HepG2 (cell line): ENCODE measurements at regions not wholly inside any gene's neighbourhood (a gene's known extent, or its start where the extent isn't known, plus 50 kb on each side); places are given as distances from the start of the nearest gene placed in this dataset.

Experiments
- ATAC-seq: fragments of 200-7000 bp; cut with Tn5 transposase; 3 replicates; pipeline ENCODE4 v1.9.1; 2020; ENCODE audit warnings: mild to moderate bottlenecking, moderate library complexity
- BruUV-seq: library from RNA; stranded (reverse); fragments of 400-500 nt; replicated peaks from 2 replicates; lab custom pipeline; 2021; lab: Mats Ljungman, UMichigan
- CTCF ChIA-PET: fragments of 300-600 bp; formaldehyde crosslinking; extraction: SDS; loops from one replicate; lab custom pipeline; 2021; ENCODE audit warnings: low total read pairs, inconsistent platforms, low intra/inter-chr PET ratio; lab: Yijun Ruan, JAX
- POLR2A ChIA-PET: fragments of 350-600 bp; sonication (Branson Sonifier 250); formaldehyde crosslinking; loops from one replicate; lab custom pipeline; 2020; ENCODE audit warnings: antibody characterized with exemption, inconsistent platforms; lab: Yijun Ruan, JAX
- DNase-seq: peaks from one replicate; pipeline ENCODE4 v3.0.0-alpha.2; 2015; ENCODE audit warnings: low spot score
- FAIRE-seq: peaks from 3 replicates; lab custom pipeline; 2011; peaks lifted over from hg19 to GRCh38; lab: Jason Lieb, UNC
- H2AFZ ChIP-seq: one replicate; pipeline ENCODE4 v1.6.1; 2011; ENCODE audit warnings: low read length, inconsistent platforms
- H3K27ac ChIP-seq: fragments of 300-600 bp; 3 replicates; pipeline ENCODE4 v1.8.0; 2011; ENCODE audit warnings: mixed run types, mild to moderate bottlenecking, mixed read lengths, low read length, inconsistent platforms; ENCODE audit not compliant: insufficient read depth; ENCODE audit errors: extremely low read length
- H3K27me3 ChIP-seq, 2 experiments: fragments of 200-600 bp in 1 of 2; 2 replicates in 1 of 2; 3 replicates in 1 of 2; pipeline versions ENCODE4 v1.6.0 to v1.8.0; 2011; ENCODE audit warnings: low read length in 2 of 2, mild to moderate bottlenecking in 2 of 2, moderate library complexity in 2 of 2, inconsistent platforms in 1 of 2; ENCODE audit not compliant: insufficient read depth in 2 of 2, control insufficient read depth in 1 of 2
- H3K36me3 ChIP-seq, 2 experiments: fragments of 200-600 bp in 1 of 2; replicated peaks in 1 of 2; 2 replicates in 1 of 2; 3 replicates in 1 of 2; pipeline versions ENCODE4 v1.5.1 to v1.8.0; 2011; ENCODE audit warnings: low read length in 2 of 2, inconsistent platforms in 1 of 2; ENCODE audit not compliant: insufficient read depth in 2 of 2, control insufficient read depth in 1 of 2
- H3K4me1 ChIP-seq: 2 replicates; pipeline ENCODE4 v1.5.1; 2012; ENCODE audit warnings: low read length, inconsistent platforms; ENCODE audit not compliant: insufficient read depth
- H3K4me2 ChIP-seq: 2 replicates; pipeline ENCODE4 v1.6.0; 2011; ENCODE audit warnings: low read depth, low read length, inconsistent platforms
- H3K4me3 ChIP-seq, 3 experiments: fragments of 200-600 bp in 1 of 3; sonication (generic), shearing (Covaris generic) in 1 of 3; replicated peaks in 1 of 3; 2 replicates each; pipeline ENCODE4 v1.5.1; 2011 to 2016; ENCODE audit warnings: low read length in 3 of 3, inconsistent platforms in 2 of 3, low read depth in 2 of 3, mild to moderate bottlenecking in 2 of 3, control low read depth in 1 of 3, mixed read lengths in 1 of 3; ENCODE audit not compliant: insufficient read depth in 1 of 3
- H3K79me2 ChIP-seq: one replicate; pipeline ENCODE4 v1.6.1; 2011; ENCODE audit warnings: low read length, inconsistent platforms; ENCODE audit not compliant: insufficient read depth
- H3K9ac ChIP-seq: 2 replicates; pipeline ENCODE4 v1.6.0; 2011; ENCODE audit warnings: mild to moderate bottlenecking, low read depth, low read length, inconsistent platforms; ENCODE audit not compliant: insufficient read depth
- H3K9me3 ChIP-seq: 2 replicates; pipeline ENCODE4 v1.5.1; 2012; ENCODE audit warnings: mild to moderate bottlenecking, low read length
- H4K20me1 ChIP-seq: 2 replicates; pipeline ENCODE4 v1.6.0; 2011; ENCODE audit warnings: inconsistent platforms, mild to moderate bottlenecking, low read length, moderate library complexity; ENCODE audit not compliant: insufficient read depth
- AGO1 ChIP-seq: fragments of 200-400 bp; formaldehyde crosslinking; IDR thresholded peaks from 2 replicates; pipeline ENCODE4 v1.6.1; 2017; ENCODE audit warnings: mild to moderate bottlenecking, low read depth, low read length, moderate library complexity; ENCODE audit not compliant: poor library complexity, severe bottlenecking
- ATM ChIP-seq: fragments of 450-650 bp; IDR thresholded peaks from 2 replicates; pipeline ENCODE4 v1.7.1; 2017; ENCODE audit warnings: mild to moderate bottlenecking, borderline replicate concordance
- EED ChIP-seq: sonication (generic); formaldehyde crosslinking; IDR thresholded peaks from 2 replicates; pipeline ENCODE4 v1.5.0; 2020; ENCODE audit warnings: mild to moderate bottlenecking, missing genetic modification reagents
- HNRNPLL ChIP-seq: fragments of 200-400 bp; formaldehyde crosslinking; IDR thresholded peaks from 2 replicates; pipeline ENCODE4 v1.6.1; 2017; ENCODE audit warnings: mild to moderate bottlenecking, low read depth, low read length; ENCODE audit not compliant: poor library complexity, severe bottlenecking
- MXD1 ChIP-seq: sonication (generic); formaldehyde crosslinking; IDR thresholded peaks from 2 replicates; pipeline ENCODE4 v1.4.0; 2020; ENCODE audit warnings: mild to moderate bottlenecking, missing genetic modification reagents
- NFE2L2 ChIP-seq: fragments of 150-350 bp; IDR thresholded peaks from 2 replicates; pipeline ENCODE4 v1.6.1; 2014; ENCODE audit warnings: low read length
- PHF20 ChIP-seq: sonication (generic); formaldehyde crosslinking; IDR thresholded peaks from 2 replicates; pipeline ENCODE4 v1.5.0; 2020; ENCODE audit warnings: mild to moderate bottlenecking, missing genetic modification reagents
- ZBTB1 ChIP-seq: sonication (generic); formaldehyde crosslinking; IDR thresholded peaks from 2 replicates; pipeline ENCODE4 v1.4.0; 2020; ENCODE audit warnings: missing genetic modification reagents, borderline replicate concordance
- ZNF441 ChIP-seq: sonication (generic); formaldehyde crosslinking; IDR thresholded peaks from 2 replicates; pipeline ENCODE4 v1.7.0; 2021; ENCODE audit warnings: missing genetic modification reagents, borderline replicate concordance
- ZNF7 ChIP-seq: IDR thresholded peaks from 2 replicates; pipeline ENCODE4 v1.6.1; 2016; ENCODE audit warnings: missing biosample characterization, missing genetic modification reagents
- ZNF75D ChIP-seq: sonication (generic); formaldehyde crosslinking; IDR thresholded peaks from 2 replicates; pipeline ENCODE4 v1.8.1; 2023; ENCODE audit warnings: missing genetic modification reagents, mild to moderate bottlenecking, borderline replicate concordance
- ZNF775 ChIP-seq: sonication (generic); formaldehyde crosslinking; IDR thresholded peaks from 2 replicates; pipeline ENCODE4 v1.4.0; 2020; ENCODE audit warnings: missing genetic modification reagents, mild to moderate bottlenecking, moderate library complexity, borderline replicate concordance
- WGBS: methylation state at CpG from one replicate; pipeline ENCODE4 v1.1.6; 2017; ENCODE audit warnings: low lambda C conversion rate; 5-methylcytosine and 5-hydroxymethylcytosine counted together
- in situ Hi-C: cut with HindIII; loops from 2 replicates; pipeline ENCODE4 v1.10.0; 2017; ENCODE audit warnings: low pct_unique_long_range_greater_than_20kb; ENCODE audit not compliant: extremely low pct_ligation_motif_present
- intact Hi-C: fragments of 100-400 bp; cut with micrococcal nuclease; formaldehyde crosslinking; loops from one replicate; pipeline ENCODE4 v1.10.0; 2022; ENCODE audit not compliant: unreplicated experiment
- TF ChIP-seq, protein P1 (sequence below): sonication (generic); formaldehyde crosslinking; IDR thresholded peaks from 2 replicates; pipeline ENCODE4 v1.4.0; 2020; ENCODE audit warnings: missing genetic modification reagents
- TF ChIP-seq, protein P2 (sequence below): sonication (generic); formaldehyde crosslinking; IDR thresholded peaks from 2 replicates; pipeline ENCODE4 v1.9.0; 2021; ENCODE audit warnings: missing genetic modification reagents, borderline replicate concordance
- TF ChIP-seq, protein P3 (sequence below): sonication (generic); formaldehyde crosslinking; conservative IDR thresholded peaks from 2 replicates; pipeline ENCODE4 v1.4.0; 2020; ENCODE audit warnings: missing genetic modification reagents

DNA sequence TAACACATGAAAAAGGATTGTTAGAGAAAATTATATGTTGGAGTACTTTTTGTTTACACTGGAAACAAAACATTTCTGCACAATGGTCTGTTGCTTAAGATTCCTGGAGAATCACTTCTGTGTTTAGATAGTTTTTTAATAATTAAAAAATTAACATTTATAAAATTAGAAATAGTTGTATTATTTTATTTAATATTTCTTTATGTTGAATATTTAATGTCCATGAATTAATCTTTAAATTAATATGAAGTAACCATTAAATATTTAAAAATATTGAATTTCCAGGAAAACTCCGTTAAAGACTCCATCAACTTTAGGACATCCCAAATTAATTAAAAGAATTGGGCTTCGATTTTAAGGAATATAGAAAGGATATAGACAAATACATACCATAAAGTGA, 797.1 kb upstream of the GALNTL6 start:
- BruUV-seq, result no TSS peak
- H4K20me1 ChIP-seq, result no peaks in the 10 kb centered on the region
- H3K9ac ChIP-seq, result no peak overlapping the region
- H2AFZ ChIP-seq, result no peak overlapping the region
- no peak overlapping the region for H3K27ac ChIP-seq
- in situ Hi-C loops, result no loop called here
- H3K4me3 ChIP-seq, result no peak overlapping the region
- no peaks in the 10 kb centered on the region for H3K4me1 ChIP-seq
- 0% methylated on average over 2 of the region's 2 CpGs for WGBS
- TF ChIP-seq, protein P1, sequence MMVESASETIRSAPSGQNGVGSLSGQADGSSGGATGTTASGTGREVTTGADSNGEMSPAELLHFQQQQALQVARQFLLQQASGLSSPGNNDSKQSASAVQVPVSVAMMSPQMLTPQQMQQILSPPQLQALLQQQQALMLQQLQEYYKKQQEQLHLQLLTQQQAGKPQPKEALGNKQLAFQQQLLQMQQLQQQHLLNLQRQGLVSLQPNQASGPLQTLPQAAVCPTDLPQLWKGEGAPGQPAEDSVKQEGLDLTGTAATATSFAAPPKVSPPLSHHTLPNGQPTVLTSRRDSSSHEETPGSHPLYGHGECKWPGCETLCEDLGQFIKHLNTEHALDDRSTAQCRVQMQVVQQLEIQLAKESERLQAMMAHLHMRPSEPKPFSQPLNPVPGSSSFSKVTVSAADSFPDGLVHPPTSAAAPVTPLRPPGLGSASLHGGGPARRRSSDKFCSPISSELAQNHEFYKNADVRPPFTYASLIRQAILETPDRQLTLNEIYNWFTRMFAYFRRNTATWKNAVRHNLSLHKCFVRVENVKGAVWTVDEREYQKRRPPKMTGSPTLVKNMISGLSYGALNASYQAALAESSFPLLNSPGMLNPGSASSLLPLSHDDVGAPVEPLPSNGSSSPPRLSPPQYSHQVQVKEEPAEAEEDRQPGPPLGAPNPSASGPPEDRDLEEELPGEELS (CRISPR knock-in tag), result no peak
- H3K79me2 ChIP-seq, result no peaks in the 10 kb centered on the region
- intact Hi-C loops, result no loop called here
- no peak overlapping the region for H3K4me2 ChIP-seq
- FAIRE-seq (no peak), DNase-seq (no peak), ATAC-seq (no peak)
- no peaks in the 10 kb centered on the region for H3K27me3 ChIP-seq
- no peaks in the 10 kb centered on the region for H3K36me3 ChIP-seq
- H3K9me3 ChIP-seq, result no peaks in the 10 kb centered on the region
- CTCF ChIA-PET, result no interaction called here
- POLR2A ChIA-PET, result no interaction called here

DNA sequence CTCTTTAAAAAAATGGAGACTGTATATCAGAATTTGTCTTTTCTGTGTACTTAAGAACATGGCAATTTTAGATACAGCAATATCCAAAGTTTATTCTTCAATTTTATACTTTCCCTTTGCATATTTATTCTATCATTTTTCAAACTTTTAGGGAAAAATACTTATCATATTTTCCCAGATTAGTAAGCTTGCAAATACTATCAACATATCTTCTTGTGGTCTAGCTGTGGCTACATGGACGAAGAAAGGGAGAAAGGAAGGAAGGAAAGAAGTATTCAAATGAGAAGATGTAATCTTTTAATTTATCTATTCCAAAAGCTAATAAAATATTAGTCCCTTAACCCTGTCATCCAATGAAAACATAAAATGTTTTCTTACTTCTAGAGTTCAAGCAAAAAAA, 797.8 kb upstream of the GALNTL6 start:
- no peak for FAIRE-seq
- no TSS peak for BruUV-seq
- TF ChIP-seq, protein P2, sequence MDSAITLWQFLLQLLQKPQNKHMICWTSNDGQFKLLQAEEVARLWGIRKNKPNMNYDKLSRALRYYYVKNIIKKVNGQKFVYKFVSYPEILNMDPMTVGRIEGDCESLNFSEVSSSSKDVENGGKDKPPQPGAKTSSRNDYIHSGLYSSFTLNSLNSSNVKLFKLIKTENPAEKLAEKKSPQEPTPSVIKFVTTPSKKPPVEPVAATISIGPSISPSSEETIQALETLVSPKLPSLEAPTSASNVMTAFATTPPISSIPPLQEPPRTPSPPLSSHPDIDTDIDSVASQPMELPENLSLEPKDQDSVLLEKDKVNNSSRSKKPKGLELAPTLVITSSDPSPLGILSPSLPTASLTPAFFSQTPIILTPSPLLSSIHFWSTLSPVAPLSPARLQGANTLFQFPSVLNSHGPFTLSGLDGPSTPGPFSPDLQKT, result no peak
- TF ChIP-seq, protein P3, sequence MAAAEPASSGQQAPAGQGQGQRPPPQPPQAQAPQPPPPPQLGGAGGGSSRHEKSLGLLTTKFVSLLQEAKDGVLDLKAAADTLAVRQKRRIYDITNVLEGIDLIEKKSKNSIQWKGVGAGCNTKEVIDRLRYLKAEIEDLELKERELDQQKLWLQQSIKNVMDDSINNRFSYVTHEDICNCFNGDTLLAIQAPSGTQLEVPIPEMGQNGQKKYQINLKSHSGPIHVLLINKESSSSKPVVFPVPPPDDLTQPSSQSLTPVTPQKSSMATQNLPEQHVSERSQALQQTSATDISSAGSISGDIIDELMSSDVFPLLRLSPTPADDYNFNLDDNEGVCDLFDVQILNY (CRISPR knock-in tag), result no peak
- no peak for TF ChIP-seq PHF20
- no peak for TF ChIP-seq AGO1
- TF ChIP-seq ZBTB1 (CRISPR knock-in tag), result no peak
- no peak for TF ChIP-seq MXD1 (CRISPR knock-in tag)
- no peak for TF ChIP-seq ATM
- TF ChIP-seq EED, result no peak
- no peak for TF ChIP-seq ZNF7 (CRISPR knock-in tag)
- no peak for TF ChIP-seq HNRNPLL
- no peak for TF ChIP-seq ZNF75D
- TF ChIP-seq NFE2L2, result no peak
- TF ChIP-seq ZNF775 (CRISPR knock-in tag), result no peak
- TF ChIP-seq ZNF441, result no peak

More for the DNA sequence above, 797.8 kb upstream of the GALNTL6 start:
- Histone ChIP-seq H3K4me2 (no peak overlapping the region), H3K79me2 (no peaks in the 10 kb centered on the region), H3K27me3 (no peaks in the 10 kb centered on the region), H2AFZ (no peak overlapping the region), H3K36me3 (no peaks in the 10 kb centered on the region), H4K20me1 (no peaks in the 10 kb centered on the region), H3K27ac (no peak overlapping the region), H3K4me1 (no peaks in the 10 kb centered on the region), H3K9me3 (no peaks in the 10 kb centered on the region), H3K9ac (no peak overlapping the region), H3K4me3 (no peak overlapping the region)
- ATAC-seq, result no peak
- intact Hi-C loops, result no loop called here
- in situ Hi-C loops, result no loop called here
- no peak for DNase-seq
- 0% methylated on average over 1 of the region's 1 CpG for WGBS
- ChIA-PET CTCF (no interaction called here), POLR2A (no interaction called here)
